ENCODE measurements at regions not wholly inside any gene's neighbourhood (a gene's known extent, or its start where the extent isn't known, plus 50 kb on each side); places are given as distances from the start of the nearest gene placed in this dataset.

DNA sequence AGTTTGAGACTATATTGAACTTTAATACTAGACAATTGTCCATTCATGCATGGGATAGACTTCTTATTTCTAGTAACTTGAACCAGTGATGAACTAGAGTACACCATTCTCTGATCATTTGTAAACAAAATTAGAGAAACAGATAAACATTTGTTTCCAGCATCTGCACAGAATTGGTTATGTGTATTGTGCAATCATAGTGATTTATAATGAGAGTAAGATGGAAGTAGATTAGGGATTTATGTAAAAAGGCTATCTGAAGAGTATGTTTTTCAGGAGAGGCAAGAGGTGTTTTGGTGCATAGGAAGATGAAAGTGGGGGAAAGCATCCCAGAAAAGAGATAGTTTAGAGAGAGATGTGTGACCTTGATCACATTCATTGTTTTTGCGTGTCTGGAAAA, 695.0 kb downstream of the SQOR start:
- no peak for DNase-seq (ENCODE audit: low read depth)
- TF ChIP-seq, protein P1, sequence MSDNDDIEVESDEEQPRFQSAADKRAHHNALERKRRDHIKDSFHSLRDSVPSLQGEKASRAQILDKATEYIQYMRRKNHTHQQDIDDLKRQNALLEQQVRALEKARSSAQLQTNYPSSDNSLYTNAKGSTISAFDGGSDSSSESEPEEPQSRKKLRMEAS (IDR thresholded peaks at IDR 0.05; ENCODE audit: low read depth, low read length): no peak
- TF ChIP-seq, protein P2, sequence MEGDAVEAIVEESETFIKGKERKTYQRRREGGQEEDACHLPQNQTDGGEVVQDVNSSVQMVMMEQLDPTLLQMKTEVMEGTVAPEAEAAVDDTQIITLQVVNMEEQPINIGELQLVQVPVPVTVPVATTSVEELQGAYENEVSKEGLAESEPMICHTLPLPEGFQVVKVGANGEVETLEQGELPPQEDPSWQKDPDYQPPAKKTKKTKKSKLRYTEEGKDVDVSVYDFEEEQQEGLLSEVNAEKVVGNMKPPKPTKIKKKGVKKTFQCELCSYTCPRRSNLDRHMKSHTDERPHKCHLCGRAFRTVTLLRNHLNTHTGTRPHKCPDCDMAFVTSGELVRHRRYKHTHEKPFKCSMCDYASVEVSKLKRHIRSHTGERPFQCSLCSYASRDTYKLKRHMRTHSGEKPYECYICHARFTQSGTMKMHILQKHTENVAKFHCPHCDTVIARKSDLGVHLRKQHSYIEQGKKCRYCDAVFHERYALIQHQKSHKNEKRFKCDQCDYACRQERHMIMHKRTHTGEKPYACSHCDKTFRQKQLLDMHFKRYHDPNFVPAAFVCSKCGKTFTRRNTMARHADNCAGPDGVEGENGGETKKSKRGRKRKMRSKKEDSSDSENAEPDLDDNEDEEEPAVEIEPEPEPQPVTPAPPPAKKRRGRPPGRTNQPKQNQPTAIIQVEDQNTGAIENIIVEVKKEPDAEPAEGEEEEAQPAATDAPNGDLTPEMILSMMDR (IDR thresholded peaks at IDR 0.05; ENCODE audit: low read depth, low read length): no peak
- TF ChIP-seq MYC (IDR thresholded peaks at IDR 0.05; ENCODE audit: low read depth, low read length) (no peak), POLR2A (IDR thresholded peaks at IDR 0.05; ENCODE audit: extremely low read depth, insufficient read length) (no peak)
- H3K4me3 ChIP-seq (ENCODE audit: low read depth, low read length): no peak overlapping the region

DNA sequence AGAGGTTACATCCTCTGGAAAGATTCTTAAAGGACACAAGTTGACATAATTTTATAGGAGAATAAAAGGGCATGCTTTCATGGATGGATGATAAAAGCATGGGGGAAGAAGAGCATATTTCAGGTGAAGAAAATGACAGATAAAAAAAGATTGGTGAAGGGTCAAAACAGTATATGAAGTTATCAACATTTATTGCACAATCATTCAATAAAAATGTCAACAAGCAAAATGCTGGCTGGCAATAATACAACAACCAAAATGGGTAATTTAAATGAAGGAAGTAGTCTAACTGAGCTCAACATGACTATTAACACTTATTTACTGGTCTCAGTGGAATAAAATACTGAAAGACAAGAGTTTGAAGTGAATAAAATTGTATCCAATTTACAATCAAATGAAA, 696.7 kb downstream of the SQOR start:
- H3K4me3 ChIP-seq (ENCODE audit: low read depth, low read length): no peak overlapping the region
- DNase-seq (ENCODE audit: low read depth): no peak
- TF ChIP-seq, protein P1 (IDR thresholded peaks at IDR 0.05; ENCODE audit: low read depth, low read length): no peak
- TF ChIP-seq, protein P2 (IDR thresholded peaks at IDR 0.05; ENCODE audit: low read depth, low read length): no peak
- TF ChIP-seq MYC (IDR thresholded peaks at IDR 0.05; ENCODE audit: low read depth, low read length): no peak
- TF ChIP-seq POLR2A (IDR thresholded peaks at IDR 0.05; ENCODE audit: extremely low read depth, insufficient read length): no peak

DNA sequence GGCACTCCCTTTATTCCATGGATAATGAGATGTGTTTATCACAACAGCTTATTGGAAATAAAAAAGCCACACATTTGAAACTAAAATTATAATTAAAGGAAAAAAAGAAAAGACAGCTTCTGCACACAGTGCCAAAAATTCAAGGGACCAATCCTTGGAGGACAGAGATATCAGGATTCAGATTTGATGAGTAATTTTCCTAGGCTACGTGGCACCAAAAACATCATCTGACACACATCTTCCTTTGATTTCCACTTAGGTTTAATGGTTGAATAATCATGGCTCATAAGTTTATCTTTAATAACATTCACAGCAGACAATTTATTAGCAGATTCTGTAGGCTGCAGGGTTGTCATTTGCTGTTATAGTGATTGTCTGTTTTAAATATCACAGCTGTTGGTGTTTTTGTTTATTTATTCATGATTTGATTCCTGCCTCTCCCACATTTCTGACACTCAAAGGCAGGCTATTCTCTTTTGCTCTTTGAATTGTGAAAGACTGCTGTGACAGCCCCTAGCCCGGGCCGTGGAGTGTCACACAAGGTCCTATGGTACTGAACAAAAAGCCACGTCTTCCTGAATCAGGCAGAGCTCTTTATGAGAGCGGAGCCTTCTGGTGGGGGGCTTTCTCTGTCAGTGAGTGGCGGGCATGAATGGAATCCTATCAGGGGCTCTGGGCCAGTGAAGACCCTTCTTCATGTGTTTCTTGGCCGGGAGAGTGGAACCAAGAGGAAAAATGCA, 708.5 kb downstream of the SQOR start:
- TF ChIP-seq POLR2A (IDR thresholded peaks at IDR 0.05; ENCODE audit: extremely low read depth, insufficient read length): no peak
- TF ChIP-seq, protein P1 (IDR thresholded peaks at IDR 0.05; ENCODE audit: low read depth, low read length): no peak
- DNase-seq (ENCODE audit: low read depth): no peak
- H3K4me3 ChIP-seq (ENCODE audit: low read depth, low read length): no peak overlapping the region

DNA sequence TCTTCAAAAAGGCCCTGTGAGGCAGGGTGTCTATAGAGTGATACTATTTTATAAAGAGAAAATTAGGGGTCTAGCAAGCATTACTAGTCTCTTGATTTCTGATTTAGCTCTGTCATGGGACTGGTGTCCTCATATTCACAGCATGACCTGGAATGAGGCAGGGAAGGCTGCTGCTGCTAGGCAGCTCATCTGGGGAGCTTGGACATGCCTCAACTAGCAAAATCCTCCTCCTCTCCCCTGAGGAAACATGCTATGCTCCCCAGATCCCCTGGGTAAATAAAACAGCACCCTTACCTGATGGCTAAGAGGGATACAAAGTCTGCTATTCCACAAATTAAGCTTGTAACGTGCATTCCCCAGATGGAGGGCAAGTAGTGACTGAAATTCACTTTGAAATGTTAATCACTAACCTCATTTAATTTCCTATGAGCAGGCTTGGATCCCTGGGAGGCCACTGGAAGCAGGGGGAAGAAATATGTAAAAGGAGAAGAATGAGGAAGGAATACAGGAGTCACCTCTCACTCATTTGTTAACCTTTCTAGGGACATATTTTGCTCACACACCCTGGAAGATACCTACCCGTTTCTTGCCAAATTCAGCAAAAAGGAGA, 709.4 kb downstream of the SQOR start:
- no peak overlapping the region for H3K4me3 ChIP-seq (ENCODE audit: low read depth, low read length)
- TF ChIP-seq, protein P1 (IDR thresholded peaks at IDR 0.05; ENCODE audit: low read depth, low read length): no peak
- TF ChIP-seq POLR2A (IDR thresholded peaks at IDR 0.05; ENCODE audit: extremely low read depth, insufficient read length) (no peak), MYC (IDR thresholded peaks at IDR 0.05; ENCODE audit: low read depth, low read length) (no peak)
- TF ChIP-seq, protein P2 (IDR thresholded peaks at IDR 0.05; ENCODE audit: low read depth, low read length): no peak
- no peak for DNase-seq (ENCODE audit: low read depth)

DNA sequence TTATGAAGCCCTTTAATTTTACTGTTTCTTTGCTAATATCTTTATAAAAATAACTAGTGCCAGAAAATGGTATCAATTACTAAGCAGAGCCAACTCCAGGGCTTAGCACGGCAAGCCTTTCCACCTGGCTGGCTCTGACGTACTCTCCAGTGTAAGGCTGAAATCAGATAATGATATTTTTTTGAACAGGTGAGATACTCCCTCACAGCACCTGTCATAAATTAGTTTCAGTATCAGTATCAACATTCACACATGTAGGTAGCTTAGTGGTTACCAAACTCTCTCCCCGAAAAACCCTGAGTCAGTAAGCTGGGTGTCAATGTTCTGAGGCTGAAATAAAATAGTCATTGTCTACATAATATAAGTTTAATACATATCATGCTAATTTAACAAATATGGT, 710.1 kb downstream of the SQOR start:
- no peak for TF ChIP-seq POLR2A (IDR thresholded peaks at IDR 0.05; ENCODE audit: extremely low read depth, insufficient read length)
- TF ChIP-seq, protein P2 (IDR thresholded peaks at IDR 0.05; ENCODE audit: low read depth, low read length): no peak
- no peak overlapping the region for H3K4me3 ChIP-seq (ENCODE audit: low read depth, low read length)
- no peak for DNase-seq (ENCODE audit: low read depth)

DNA sequence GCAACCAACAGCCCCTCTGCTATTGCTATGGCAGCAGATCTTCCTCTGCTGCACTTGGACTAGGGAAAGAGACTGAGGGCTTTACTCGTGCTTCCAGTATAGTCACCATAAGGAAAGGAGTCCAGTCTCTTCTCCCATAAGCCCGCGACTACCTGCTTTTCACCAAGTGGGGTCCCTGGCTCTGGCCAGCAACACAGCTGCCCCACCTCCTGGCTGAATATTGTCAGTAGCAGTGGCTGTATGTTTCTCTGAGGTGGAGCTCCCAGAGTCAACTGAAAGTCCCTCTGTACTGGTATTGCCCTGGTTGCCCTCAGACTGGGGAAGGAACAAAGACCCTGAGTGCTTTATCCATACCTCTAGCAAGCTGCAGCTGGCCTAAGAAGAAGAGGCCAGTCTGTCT, 719.6 kb downstream of the SQOR start:
- DNase-seq (ENCODE audit: low read depth): no peak
- H3K4me3 ChIP-seq (ENCODE audit: low read depth, low read length): no peak overlapping the region
- TF ChIP-seq MYC (IDR thresholded peaks at IDR 0.05; ENCODE audit: low read depth, low read length) (no peak), POLR2A (IDR thresholded peaks at IDR 0.05; ENCODE audit: extremely low read depth, insufficient read length) (no peak)
- TF ChIP-seq, protein P1 (IDR thresholded peaks at IDR 0.05; ENCODE audit: low read depth, low read length): no peak
- TF ChIP-seq, protein P2 (IDR thresholded peaks at IDR 0.05; ENCODE audit: low read depth, low read length): no peak
